Hepatocyte (in vitro differentiated cells): ENCODE measurements at regions not wholly inside any gene's neighbourhood (a gene's known extent, or its start where the extent isn't known, plus 50 kb on each side); places are given as distances from the start of the nearest gene placed in this dataset.

ENCODE experiments used
- DNase-seq: peaks from one replicate; pipeline ENCODE4 v3.0.0-alpha.2; 2016; ENCODE audit warnings: low spot score
- H2AFZ ChIP-seq: fragments of 200-600 bp; sonication (generic); 2 replicates; pipeline ENCODE4 v1.6.0; 2016; ENCODE audit warnings: antibody characterized with exemption, mild to moderate bottlenecking
- H3K27ac ChIP-seq: fragments of 200-600 bp; sonication (generic); 2 replicates; pipeline ENCODE4 v1.5.1; 2016; ENCODE audit warnings: mild to moderate bottlenecking
- H3K27me3 ChIP-seq: fragments of 200-600 bp; sonication (generic); 2 replicates; pipeline ENCODE4 v1.6.1; 2016
- H3K36me3 ChIP-seq: fragments of 200-600 bp; sonication (generic); replicated peaks from 2 replicates; pipeline ENCODE4 v1.5.1; 2016; ENCODE audit warnings: low read depth; ENCODE audit not compliant: insufficient read depth
- H3K4me1 ChIP-seq: fragments of 200-600 bp; sonication (generic); 2 replicates; pipeline ENCODE4 v1.5.1; 2016; ENCODE audit warnings: mild to moderate bottlenecking, moderate library complexity; ENCODE audit not compliant: insufficient read depth
- H3K4me2 ChIP-seq: fragments of 200-600 bp; sonication (generic); 2 replicates; pipeline ENCODE4 v1.6.0; 2016
- H3K4me3 ChIP-seq: fragments of 200-600 bp; sonication (generic); 2 replicates; pipeline ENCODE4 v1.5.1; 2016; ENCODE audit warnings: mild to moderate bottlenecking
- H3K79me2 ChIP-seq: fragments of 200-600 bp; sonication (generic); 2 replicates; pipeline ENCODE4 v1.6.0; 2017; ENCODE audit warnings: mild to moderate bottlenecking
- H3K9me2 ChIP-seq: fragments of 200-600 bp; sonication (generic); replicated peaks from 2 replicates; pipeline ENCODE4 v1.6.0; 2017; ENCODE audit warnings: mild to moderate bottlenecking; ENCODE audit not compliant: insufficient read depth
- H3K9me3 ChIP-seq: fragments of 200-600 bp; sonication (generic); 2 replicates; pipeline ENCODE4 v1.5.1; 2016; ENCODE audit warnings: low read depth, mild to moderate bottlenecking
- H4K20me1 ChIP-seq: fragments of 200-600 bp; sonication (generic); 2 replicates; pipeline ENCODE4 v1.6.0; 2016; ENCODE audit warnings: mild to moderate bottlenecking; ENCODE audit not compliant: insufficient read depth, poor library complexity, severe bottlenecking
- EZH2 ChIP-seq: fragments of 200-600 bp; sonication (generic); IDR thresholded peaks from 2 replicates; pipeline ENCODE4 v1.6.1; 2016; ENCODE audit warnings: antibody characterized with exemption, mild to moderate bottlenecking, borderline replicate concordance
- EZH2phosphoT487 ChIP-seq: fragments of 200-600 bp; sonication (generic); IDR thresholded peaks from one replicate; pipeline ENCODE4 v1.6.1; 2018; ENCODE audit warnings: antibody characterized with exemption, mild to moderate bottlenecking, low read depth, moderate library complexity; ENCODE audit not compliant: unreplicated experiment, severe bottlenecking
- WGBS: methylation state at CpG from one replicate; pipeline ENCODE4 v1.1.6; 2016; ENCODE audit warnings: low lambda C conversion rate; ENCODE audit errors: missing lambda C conversion rate; 5-methylcytosine and 5-hydroxymethylcytosine counted together
- TF ChIP-seq, protein P1 (sequence below): fragments of 200-600 bp; sonication (generic); IDR thresholded peaks from 2 replicates; pipeline ENCODE4 v1.5.1; 2016; ENCODE audit warnings: antibody characterized with exemption, mild to moderate bottlenecking; ENCODE audit not compliant: poor library complexity

DNA sequence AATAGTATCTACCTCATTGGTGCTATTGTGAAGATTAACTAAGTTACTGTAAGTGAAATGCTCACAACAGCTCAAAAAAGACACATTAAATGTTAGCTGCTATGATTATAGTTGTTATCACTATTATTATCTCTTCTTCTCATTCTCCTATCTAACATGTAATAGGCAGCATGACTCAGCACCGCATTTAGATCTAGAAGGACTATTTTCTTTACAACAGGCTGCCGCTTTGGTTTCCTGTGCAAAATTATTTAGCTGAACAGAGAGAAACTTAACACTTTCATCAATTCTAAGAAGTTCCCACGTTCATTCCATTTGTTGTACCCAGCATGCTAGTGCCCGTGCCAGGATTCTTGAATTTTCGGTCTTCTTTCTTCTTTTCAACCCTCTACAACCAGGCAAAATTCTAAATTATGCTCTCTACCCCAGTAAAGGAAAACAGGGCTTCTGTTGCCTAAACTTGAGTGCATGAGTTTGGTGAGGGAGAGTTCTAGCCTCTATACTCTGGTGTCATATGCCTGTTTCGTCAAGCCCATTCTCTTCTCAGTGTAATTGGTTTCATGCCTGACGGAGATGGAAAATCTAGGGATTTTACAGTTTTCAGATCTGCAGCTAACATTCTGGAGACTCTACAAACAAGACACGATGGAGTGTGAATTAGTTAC lies 378.9 kb downstream of the PPP1R2C start:
- Histone ChIP-seq H3K9me2 (no peaks in the 10 kb centered on the region), H3K4me3 (no peak overlapping the region), H3K36me3 (no peaks in the 10 kb centered on the region), H3K4me1 (no peaks in the 10 kb centered on the region), H3K4me2 (no peak overlapping the region), H2AFZ (no peak overlapping the region), H4K20me1 (no peaks in the 10 kb centered on the region), H3K27me3 (no peaks in the 10 kb centered on the region), H3K9me3 (no peaks in the 10 kb centered on the region), H3K27ac (no peak overlapping the region), H3K79me2 (no peaks in the 10 kb centered on the region)
- TF ChIP-seq EZH2 (no peak), EZH2phosphoT487 (no peak)
- TF ChIP-seq, protein P1, sequence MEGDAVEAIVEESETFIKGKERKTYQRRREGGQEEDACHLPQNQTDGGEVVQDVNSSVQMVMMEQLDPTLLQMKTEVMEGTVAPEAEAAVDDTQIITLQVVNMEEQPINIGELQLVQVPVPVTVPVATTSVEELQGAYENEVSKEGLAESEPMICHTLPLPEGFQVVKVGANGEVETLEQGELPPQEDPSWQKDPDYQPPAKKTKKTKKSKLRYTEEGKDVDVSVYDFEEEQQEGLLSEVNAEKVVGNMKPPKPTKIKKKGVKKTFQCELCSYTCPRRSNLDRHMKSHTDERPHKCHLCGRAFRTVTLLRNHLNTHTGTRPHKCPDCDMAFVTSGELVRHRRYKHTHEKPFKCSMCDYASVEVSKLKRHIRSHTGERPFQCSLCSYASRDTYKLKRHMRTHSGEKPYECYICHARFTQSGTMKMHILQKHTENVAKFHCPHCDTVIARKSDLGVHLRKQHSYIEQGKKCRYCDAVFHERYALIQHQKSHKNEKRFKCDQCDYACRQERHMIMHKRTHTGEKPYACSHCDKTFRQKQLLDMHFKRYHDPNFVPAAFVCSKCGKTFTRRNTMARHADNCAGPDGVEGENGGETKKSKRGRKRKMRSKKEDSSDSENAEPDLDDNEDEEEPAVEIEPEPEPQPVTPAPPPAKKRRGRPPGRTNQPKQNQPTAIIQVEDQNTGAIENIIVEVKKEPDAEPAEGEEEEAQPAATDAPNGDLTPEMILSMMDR, result no peak
- DNase-seq, result no peak
- WGBS, result 70% methylated on average over 8 of the region's 8 CpGs

DNA sequence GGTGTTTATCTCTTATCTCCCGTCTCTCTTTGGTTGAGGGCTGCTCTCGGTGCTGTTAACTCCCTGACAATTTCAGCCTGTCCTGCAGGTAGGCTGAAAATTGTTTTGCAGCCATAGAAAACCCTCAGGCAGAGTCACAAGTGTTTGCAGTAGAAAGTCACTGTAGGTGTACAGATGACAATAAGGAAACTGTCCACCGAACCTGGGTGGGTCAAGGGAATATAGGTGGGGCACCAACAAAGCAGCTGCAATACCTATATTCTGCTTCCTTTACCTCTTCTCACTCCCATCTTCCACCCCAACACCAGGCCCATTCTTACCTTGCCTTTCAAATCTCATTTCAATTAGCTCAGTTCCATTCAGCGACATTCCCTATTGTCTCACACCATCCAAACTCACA lies 381.8 kb downstream of the PPP1R2C start:
- no peak for DNase-seq
- H3K36me3 ChIP-seq, result no peaks in the 10 kb centered on the region
- H3K9me2 ChIP-seq, result no peaks in the 10 kb centered on the region
- no peaks in the 10 kb centered on the region for H4K20me1 ChIP-seq
- no peaks in the 10 kb centered on the region for H3K9me3 ChIP-seq
- no peak overlapping the region for H3K4me3 ChIP-seq
- no peak overlapping the region for H3K27ac ChIP-seq
- H3K4me1 ChIP-seq, result no peaks in the 10 kb centered on the region
- TF ChIP-seq EZH2phosphoT487 (no peak), EZH2 (no peak)
- TF ChIP-seq, protein P1, result no peak
- WGBS, result 74% methylated on average over 4 of the region's 4 CpGs
- no peaks in the 10 kb centered on the region for H3K27me3 ChIP-seq
- H2AFZ ChIP-seq, result no peak overlapping the region
- H3K4me2 ChIP-seq, result no peak overlapping the region
- H3K79me2 ChIP-seq, result no peaks in the 10 kb centered on the region

DNA sequence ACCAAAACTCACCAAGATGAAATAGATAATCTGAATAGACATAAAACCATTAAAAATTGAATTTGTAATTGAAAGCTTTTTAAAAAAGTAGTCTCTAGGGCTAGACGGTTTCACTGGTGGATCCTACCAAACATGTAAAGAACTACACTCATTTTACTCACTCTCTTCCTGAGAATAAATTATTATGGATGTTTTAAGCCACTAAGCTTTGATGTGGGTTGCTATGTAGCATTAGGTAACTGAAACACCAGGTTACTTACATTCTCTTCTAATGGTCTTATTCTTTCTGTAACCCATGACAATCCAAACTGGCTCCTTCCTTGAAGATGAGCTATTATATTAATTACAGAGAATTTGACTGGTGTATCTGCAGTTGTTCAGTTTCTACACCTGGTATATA lies 385.1 kb downstream of the PPP1R2C start:
- Histone ChIP-seq H3K36me3 (no peaks in the 10 kb centered on the region), H4K20me1 (no peaks in the 10 kb centered on the region), H3K4me3 (no peak overlapping the region), H3K9me3 (no peaks in the 10 kb centered on the region), H3K27ac (no peak overlapping the region), H3K4me2 (no peak overlapping the region), H3K9me2 (no peaks in the 10 kb centered on the region), H3K27me3 (no peaks in the 10 kb centered on the region), H3K79me2 (no peaks in the 10 kb centered on the region), H2AFZ (no peak overlapping the region), H3K4me1 (no peaks in the 10 kb centered on the region)
- TF ChIP-seq, protein P1, result no peak
- no peak for TF ChIP-seq EZH2
- TF ChIP-seq EZH2phosphoT487, result no peak
- 52% methylated on average over 1 of the region's 1 CpG for WGBS
- no peak for DNase-seq
